ENCODE measurements at regions not wholly inside any gene's neighbourhood (a gene's known extent, or its start where the extent isn't known, plus 50 kb on each side); places are given as distances from the start of the nearest gene placed in this dataset.
A peak's percentile ranks its signal among the peaks of the same experiment; 100 is the strongest.

GRCh38 chr2:225938991-225939390 is 539.5 kb downstream of the NYAP2 start:
- no peak for DNase-seq (ENCODE audit: low spot score)

GRCh38 chr2:225937625-225938187 is 538.2 kb downstream of the NYAP2 start:
- DNase-seq (ENCODE audit: low spot score), result peak; percentile 4

DNA sequence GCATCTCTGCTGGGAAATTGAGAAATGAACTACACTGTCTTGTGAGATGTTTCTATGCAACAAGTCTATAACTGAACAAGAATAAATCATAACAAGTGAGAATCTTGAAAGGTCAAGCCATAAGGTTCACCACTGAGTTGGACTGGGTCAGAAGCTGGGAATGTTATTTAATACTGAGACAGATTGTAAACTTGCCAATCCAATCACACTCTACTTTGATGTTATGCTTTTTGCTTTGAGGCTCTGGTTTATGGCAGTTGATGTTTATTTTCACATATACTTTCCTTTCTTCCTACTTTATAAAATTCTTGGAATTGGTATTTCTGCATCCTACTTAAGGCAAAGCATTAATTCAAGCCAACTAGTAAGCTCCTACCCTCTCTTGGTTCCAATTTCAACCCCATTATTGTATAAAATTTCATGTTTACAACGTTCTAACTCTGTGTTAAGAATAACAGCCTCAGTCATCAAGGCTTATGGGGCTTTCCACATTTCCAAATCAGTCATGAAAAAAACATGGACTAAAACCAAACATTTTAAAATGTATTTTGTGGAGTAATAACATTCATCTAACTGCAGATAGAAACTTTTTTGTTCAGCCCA is 533.4 kb downstream of the NYAP2 start:
- no peak for DNase-seq (ENCODE audit: low spot score)

DNA sequence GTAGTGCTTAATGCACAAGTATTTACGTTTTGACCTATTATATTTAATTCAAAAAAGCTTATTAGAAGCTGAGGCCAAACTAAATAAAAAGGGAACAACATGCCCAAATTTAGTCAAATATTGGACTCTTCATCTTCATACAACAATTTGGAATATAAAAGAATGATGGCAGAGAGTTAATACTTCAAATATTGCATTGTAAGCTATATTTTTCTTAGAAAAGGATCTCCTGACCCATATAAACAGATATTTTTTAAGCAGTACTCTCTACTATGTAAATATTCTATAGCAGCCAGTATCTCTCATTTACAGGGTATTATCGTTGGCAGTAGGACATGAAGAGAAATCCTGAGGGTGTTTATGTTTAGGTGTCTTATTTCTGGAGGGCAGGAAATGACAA is 531.2 kb downstream of the NYAP2 start:
- DNase-seq (ENCODE audit: low spot score), result no peak

DNA sequence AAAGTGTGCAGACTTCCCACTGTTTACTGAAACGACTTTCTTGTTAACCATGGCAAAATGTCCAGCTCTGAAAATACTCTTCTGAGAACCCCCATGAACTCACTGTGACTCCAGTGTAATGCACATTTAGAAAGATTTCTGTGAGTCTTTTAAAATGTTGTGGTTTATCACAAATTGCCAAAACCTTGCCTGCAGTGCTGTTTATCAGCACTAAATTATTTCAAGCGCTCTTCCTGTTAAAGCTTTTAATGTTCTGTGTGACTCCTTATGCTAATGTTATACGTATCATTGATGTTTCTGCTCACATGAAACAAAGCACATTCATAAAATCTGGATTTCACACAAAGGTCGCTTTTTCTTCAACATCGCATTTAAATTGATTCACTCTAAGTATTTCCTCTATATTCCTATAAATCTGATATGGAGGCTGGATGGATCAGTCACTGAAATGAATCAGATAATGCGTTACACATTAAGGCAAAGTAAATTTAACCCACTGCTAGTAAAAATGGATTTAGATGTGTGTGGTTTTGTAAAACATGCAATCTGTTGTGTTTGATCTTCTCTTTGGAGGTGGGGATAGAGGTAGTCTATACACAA is 521.2 kb downstream of the NYAP2 start:
- no peak for DNase-seq (ENCODE audit: low spot score)

DNA sequence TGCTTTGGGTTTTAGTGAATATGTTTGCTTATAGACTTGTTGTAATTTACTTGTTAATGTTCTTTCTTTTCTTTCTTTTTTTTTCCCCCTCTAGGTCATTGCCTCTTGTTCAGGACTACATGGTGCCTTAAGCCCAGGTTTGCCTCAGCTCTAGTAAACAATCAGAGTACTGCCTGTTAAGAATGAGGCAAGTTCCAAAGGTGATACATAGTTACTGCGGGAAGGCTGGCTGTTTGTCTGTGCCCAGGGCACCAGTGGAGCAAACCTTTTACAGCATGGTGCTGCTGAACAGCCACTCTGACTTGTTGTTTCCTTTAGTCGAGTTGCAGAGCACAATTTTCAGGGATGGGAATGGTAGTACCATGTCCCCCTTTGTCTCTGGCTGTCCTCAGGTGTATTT is 517.2 kb downstream of the NYAP2 start:
- DNase-seq (ENCODE audit: low spot score), result no peak

GRCh38 chr2:225911019-225911418 is 511.5 kb downstream of the NYAP2 start:
- DNase-seq (ENCODE audit: low spot score), result no peak

DNA sequence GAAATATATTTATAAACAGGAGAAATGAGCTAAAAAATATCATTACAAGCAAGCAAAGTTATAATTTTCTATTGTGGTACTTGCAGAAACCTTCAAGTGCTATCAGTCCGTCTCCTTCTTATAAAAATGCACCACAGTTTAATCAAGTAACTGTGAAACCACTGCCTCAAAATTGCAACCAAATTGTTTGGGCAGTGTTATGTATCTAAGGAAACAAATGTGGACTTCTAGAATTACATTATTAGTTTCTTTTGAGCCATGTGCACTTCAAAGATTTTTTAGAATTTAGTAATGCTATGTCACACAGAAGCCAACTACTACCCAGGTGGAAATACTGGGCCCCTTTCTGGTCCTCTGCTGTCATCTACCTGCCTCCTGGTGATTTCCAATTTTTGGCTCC is 495.6 kb downstream of the NYAP2 start:
- DNase-seq (ENCODE audit: low spot score), result no peak

GRCh38 chr2:225894236-225894980 is 494.9 kb downstream of the NYAP2 start:
- DNase-seq (ENCODE audit: low spot score), result peak; percentile 59

DNA sequence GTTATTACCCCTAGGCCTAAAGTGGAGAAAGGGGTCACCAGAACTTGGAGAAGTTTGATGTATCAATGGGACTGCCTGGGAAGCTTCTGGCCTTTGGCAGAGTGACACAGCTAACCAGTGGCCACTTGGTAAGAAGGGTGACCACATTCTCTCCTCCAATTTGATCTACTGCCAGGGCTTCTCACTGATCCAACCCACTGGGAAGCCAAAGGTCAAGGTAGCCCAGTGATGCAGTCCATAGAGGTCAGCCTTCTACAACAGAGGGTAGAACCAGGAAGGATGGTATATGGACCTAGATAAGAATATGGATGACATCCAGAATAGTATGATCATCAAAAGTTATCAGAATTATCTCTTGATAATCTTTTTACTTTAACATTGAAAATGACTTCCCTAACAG is 493.6 kb downstream of the NYAP2 start:
- no peak for DNase-seq (ENCODE audit: low spot score)

DNA sequence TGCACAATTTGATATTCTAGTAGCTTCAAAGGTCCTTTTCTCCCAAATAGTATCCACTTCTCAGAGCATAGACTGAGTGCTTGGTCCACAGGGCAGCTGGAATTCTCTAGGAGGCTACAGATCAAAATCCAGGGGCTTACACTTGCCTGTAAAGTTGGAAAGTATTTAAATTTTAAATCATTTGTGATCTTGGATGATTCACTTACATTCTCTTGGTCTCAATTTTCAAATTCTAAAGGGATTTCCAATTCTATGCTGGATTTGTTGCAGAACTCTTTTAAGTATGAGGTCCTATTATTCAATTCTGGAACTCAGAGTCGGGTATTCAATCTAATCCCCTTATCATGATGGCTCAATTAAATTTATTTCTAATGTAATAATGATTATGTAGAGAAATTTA is 492.3 kb downstream of the NYAP2 start:
- no peak for DNase-seq (ENCODE audit: low spot score)

DNA sequence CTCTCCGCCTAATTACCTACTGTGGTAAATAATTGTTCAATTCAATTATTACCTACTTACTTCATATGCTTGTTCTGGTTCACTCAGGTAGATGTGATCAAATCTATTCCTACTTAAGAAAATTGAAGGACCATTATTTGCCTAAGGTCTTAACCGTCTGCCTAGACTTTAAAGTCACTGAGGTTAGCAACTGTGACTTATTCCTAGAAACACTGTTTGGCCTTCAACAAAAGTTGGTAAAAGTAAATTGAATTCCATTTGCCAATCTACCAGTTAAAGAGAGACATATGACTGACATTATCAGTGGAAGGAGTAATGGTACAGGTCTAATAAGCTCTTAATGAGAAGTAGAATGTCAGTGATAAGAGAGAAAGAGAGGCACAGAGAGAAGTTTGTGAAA is 491.5 kb downstream of the NYAP2 start:
- DNase-seq (ENCODE audit: low spot score), result no peak

DNA sequence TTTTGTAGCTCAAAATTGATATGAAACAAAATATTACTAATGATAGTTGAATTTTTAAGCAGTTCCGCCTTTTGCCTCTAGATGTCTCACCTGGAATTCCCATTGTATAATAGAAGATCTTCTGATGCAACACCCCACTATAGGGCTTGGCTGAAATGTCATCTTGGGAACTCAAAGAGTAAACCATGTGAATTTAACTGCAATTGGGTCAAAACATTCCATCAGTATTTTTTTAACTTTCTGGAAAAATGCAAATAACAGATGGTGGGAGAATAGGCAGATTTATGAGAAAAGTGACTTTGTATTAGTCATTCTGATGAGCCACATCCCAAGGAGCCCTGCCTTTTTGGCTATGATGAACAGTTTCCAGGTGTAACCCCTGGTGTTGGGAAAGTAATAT is 489.9 kb downstream of the NYAP2 start:
- DNase-seq (ENCODE audit: low spot score), result peak; percentile 74

- DNase-seq (ENCODE audit: low spot score), result no peak
These were observed 467.6 kb downstream of the NYAP2 start for GRCh38 chr2:225867071-225867470.

- no peak for DNase-seq (ENCODE audit: low spot score)
These were observed 466.0 kb downstream of the NYAP2 start for GRCh38 chr2:225865468-225865867.

DNA sequence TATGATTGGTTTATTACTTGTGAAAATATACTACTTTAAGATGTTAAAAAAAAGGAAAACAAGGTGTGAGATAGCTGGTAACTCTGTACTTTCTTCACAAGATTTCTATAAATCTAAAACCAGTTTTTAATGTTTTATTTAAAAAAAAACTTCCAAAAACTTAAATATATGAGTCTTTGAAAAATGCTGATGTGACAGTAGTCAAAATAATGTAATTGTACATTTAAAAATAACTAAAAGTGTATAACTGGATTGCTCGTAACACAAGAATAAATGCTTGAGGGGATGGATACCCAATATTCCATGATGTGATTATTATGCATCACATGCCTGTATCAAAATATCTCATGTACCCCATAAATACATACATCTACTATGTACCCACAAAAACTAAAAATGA is 464.9 kb downstream of the NYAP2 start:
- no peak for DNase-seq (ENCODE audit: low spot score)

DNA sequence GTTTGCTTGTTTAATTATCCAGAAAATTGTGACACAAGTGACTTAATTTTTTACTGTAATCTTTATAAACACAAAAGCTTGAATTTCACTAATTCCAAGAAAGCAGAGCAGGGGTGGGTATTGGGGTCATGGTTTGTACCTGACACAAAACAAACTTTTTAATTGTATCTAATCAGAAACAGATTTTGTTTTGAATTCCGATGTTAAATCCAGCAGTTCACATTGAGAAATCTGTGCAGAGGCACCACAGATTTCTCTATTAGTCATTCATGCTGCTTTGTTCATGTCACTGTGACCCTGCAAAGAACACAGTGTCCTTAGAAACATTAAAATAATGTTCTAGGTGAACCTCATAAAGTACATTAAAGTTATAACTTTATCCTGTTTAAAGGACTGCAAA is 443.4 kb downstream of the NYAP2 start:
- DNase-seq (ENCODE audit: low spot score), result peak; percentile 31

DNA sequence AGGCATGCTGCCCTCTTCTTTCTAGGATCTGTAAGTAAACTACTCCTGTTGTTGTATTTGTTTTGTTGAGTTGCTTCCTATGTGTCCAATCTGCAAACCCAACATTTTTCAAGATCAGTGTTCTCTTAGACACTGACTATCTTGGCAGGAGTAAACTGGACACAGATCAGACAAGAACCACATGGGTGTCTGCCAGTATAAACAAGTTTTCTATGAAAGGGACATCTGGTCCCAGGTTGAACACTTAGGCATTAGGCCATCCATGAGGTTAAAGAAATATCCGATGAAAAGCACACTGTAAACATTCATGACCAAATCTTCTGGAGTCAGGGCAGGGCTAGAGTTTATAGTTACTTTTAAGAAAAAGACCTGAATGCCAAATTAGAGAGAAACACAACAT is 441.8 kb downstream of the NYAP2 start:
- no peak for DNase-seq (ENCODE audit: low spot score)

DNA sequence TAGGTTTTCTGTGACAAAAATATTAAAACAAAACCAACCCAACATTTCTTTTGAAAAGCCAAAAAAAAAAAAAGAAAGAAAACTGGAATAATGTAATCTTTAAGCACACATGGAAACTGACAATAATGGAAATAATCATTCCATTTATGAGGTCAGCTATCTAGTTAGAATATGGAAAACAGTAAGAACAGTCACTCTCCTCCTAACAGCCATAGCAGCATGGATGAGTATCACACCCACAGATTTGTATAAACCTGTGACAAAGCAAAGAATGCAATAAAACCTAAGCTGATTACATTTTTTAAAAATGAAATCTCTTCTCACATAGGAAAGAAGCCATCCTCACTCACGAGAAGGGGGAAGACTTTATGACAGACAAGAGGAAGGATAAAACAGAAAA is 437.8 kb downstream of the NYAP2 start:
- DNase-seq (ENCODE audit: low spot score), result no peak

GRCh38 chr2:225824748-225825449 is 425.4 kb downstream of the NYAP2 start:
- DNase-seq (ENCODE audit: low spot score), result no peak

DNA sequence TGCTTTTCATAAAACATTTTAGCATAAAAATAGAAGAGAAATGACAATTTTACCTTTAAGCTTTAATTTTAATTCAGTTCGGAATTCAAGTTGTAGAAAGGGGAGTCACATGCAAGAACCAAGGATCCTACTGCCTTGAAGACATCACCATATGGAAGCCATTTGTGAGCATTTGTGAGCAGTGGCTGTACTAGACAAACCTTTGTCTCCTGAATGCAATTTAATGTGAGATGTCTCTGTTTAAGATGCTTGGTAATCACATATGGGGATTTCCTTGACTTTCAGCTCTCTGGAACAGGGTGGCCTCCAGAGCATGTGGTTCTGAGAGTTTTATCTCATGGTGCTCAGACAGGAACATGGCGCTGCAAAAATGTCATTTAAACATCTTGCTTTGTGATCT is 421.8 kb downstream of the NYAP2 start:
- no peak for DNase-seq (ENCODE audit: low spot score)

DNA sequence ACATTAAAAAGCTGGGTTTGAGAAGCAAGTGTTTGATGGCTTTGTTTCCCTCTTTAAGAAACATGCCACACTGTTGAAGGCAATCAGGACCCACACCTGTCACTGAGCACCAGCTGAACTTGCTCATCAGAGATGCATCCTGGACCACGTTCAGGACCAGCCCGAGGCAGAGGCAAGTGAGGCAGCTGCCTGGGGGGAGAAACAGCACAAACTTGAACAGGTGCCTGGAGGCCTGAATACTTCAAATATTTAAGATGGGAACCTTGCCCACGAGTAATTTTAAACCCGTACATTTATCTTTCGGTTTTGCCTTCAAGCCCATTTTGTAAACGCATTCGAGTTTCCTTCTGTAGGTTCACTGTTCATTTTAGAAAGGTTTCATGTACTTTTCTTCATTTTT is 421.3 kb downstream of the NYAP2 start:
- DNase-seq (ENCODE audit: low spot score), result no peak

GRCh38 chr2:225814554-225814953 is 415.0 kb downstream of the NYAP2 start:
- no peak for DNase-seq (ENCODE audit: low spot score)

Measured in GM03348 (cell line).